ENCODE measurements at regions not wholly inside any gene's neighbourhood (a gene's known extent, or its start where the extent isn't known, plus 50 kb on each side); places are given as distances from the start of the nearest gene placed in this dataset.

GRCh38 chr10:2252096-2252495 is 514.8 kb upstream of the ADARB2 start:
- POLR2A ChIA-PET = no interaction called here
- CTCF ChIA-PET = no interaction called here

DNA sequence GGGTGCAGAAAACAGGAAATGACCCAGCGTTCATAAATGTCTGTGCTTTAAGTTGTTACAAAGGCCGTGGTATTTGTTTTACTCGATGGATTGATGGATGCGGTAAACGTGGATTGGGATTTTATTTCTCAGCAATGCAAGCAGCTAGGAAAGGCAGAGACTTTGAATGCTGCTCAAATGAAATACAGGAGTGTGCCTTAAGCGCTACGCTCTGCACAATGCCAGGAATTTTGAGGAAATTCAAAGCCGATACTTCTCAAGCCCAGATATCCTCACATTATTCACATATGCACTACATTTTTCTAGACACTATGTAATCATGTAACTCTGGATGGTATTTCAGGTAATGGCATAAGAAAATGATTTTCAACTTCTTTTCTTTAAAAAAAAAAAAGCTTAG is 514.3 kb upstream of the ADARB2 start:
- POLR2A ChIA-PET = no interaction called here

DNA sequence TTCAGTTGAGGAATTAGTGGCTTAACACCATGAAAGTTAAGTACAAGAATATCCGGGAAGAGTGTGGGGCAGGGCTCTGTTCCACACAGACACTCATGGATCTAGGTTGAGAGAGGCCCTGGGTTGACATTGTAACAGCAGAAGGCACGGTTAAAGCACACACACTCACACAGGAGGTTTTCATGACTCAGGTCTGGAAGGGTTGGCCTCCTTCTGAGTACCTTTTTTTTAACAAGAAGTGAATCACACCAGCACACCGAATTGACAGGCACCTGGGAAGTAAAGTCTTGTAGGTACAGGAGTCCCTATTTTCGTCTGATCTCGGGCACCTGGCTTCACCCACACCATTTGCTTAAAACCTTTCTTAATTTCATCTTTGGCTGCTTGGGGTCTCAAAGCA is 509.4 kb upstream of the ADARB2 start:
- ChIA-PET POLR2A (no interaction called here), CTCF (no interaction called here)

More for the DNA sequence above, 514.3 kb upstream of the ADARB2 start:
- CTCF ChIA-PET = no interaction called here

DNA sequence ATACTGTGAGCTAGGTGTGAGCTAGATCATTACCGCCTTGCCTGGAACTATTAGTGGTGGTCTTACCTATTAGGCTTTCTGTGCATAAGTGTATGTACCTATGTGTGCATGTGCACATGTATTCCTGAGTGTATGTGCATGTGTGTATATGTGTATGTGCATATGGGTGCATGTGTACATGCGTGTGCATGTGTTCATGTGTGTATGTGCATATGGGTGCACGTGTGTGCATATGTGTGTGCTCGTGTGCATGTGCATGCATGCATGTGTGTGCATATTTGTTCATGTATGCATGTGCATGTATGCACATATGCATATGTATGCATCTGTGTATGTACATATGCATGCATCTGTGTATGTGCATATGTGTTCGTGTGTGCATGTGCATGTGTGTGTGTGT is 508.3 kb upstream of the ADARB2 start:
- ChIA-PET POLR2A (no interaction called here), CTCF (no interaction called here)

- ChIA-PET CTCF (no interaction called here), POLR2A (no interaction called here)
These were observed 507.1 kb upstream of the ADARB2 start for GRCh38 chr10:2244471-2244870.

GRCh38 chr10:2236876-2237275 is 499.6 kb upstream of the ADARB2 start:
- POLR2A ChIA-PET = no interaction called here
- CTCF ChIA-PET = no interaction called here

GRCh38 chr10:2232479-2232878 is 495.2 kb upstream of the ADARB2 start:
- CTCF ChIA-PET = no interaction called here
- POLR2A ChIA-PET = no interaction called here

GRCh38 chr10:2230478-2230877 is 493.2 kb upstream of the ADARB2 start:
- POLR2A ChIA-PET = no interaction called here
- CTCF ChIA-PET = no interaction called here

DNA sequence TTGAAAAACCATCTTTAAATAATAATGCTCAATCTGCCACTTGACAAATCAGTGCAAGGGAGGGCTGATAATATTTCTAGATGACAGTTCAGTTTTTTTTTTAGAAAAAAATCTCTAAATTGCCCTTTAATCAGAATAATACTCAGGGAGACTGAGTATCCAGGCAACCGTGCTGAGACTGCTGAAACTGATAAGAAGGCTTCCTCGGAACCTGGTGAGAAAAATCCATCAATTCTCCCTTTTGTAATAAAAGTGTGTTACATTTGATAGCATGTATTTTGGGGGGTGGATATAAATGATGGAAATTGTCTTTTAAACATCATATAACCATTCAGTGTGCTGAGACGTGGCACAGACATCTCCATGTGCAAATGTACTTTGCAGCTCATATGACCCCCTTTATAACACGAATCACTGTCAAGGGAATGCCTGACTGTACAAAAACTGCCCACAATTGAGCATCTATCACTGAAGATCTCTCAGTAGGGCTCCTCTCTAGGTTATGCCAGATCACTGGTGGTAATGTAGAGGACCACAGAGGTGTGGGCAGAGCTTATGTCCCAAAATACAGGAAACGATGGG is 491.1 kb upstream of the ADARB2 start:
- ChIA-PET POLR2A (no interaction called here), CTCF (interaction anchor here (0.6 to 0.7 kb wide), 3 partner anchors 23 to 1192 kb away, joined by 3 to 4 read pairs (median 4); no protein-coding TSS in a partner anchor)

DNA sequence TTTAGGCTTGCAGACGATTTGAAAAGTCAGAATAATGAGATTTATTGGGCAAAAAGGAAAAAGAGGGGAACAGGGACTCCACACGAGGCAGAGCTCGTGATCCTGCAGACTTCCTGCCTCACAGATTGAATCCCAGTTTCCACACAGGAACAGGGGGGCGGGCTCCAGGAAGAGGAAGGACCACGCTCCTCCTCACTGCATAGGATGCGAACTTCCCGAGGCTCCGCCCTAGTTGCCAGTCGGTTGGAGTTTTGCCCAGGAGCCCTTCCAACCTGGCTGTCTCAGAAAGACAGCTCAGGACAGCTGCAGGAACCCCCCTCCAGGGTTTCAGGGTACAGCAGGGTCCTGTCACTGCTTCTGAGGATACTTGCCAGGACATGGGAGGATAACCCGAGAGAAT is 488.3 kb upstream of the ADARB2 start:
- CTCF ChIA-PET = no interaction called here

GRCh38 chr10:2223548-2224320 is 486.4 kb upstream of the ADARB2 start:
- CTCF ChIA-PET = no interaction called here
- POLR2A ChIA-PET = no interaction called here

More for the DNA sequence above, 488.3 kb upstream of the ADARB2 start:
- POLR2A ChIA-PET = no interaction called here

- ChIA-PET CTCF (no interaction called here), POLR2A (no interaction called here)
These were observed 485.3 kb upstream of the ADARB2 start for GRCh38 chr10:2222631-2223030.

DNA sequence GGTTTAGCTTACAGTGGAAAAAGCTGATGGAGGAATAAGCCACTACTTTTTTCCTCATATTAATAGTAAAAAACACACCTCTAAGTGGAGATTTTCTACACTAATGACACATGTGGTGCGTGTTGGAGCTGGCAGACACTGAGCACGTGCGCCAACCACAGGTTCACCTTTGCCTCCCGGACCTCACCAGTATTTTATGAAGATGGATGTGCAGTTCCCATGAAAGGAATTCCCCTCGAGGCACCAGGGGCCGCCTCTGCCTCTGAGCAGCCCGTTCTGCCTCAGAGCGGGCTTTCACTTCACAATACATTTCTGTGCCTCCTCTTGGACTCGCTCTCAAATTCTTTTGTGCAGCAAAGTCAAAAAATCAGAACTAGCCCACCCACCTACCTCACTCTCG is 477.5 kb upstream of the ADARB2 start:
- ChIA-PET CTCF (no interaction called here), POLR2A (no interaction called here)

- POLR2A ChIA-PET = no interaction called here
- CTCF ChIA-PET = no interaction called here
These were observed 476.8 kb upstream of the ADARB2 start for GRCh38 chr10:2214092-2214491.

DNA sequence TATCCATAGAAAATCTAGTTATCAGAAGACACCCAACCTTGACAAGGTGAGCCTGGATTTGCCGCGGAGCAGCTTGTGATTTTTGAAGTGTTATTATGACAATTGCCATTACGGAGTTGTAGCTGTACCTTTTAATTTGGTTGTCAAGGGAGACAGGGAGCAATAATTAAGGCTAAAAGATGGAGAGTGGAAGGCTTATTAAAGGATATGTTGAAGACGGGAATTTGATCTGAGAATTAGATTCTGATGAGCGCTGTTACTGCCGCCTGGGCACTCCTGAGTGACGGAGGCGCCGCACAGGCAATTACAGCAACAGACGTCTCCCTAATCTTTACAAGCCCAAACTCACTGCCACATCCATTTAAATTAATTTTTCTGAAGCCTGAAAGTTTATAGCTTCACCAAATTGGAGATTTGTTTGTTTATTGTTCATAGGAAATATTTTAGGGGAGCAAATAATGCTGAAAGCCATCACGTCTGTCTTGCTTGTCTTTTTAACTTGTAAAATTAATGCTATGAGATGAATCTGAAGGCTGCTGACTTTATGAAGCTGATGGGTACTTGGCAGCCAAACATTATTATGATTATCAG is 475.0 kb upstream of the ADARB2 start:
- ChIA-PET POLR2A (no interaction called here), CTCF (no interaction called here)

GRCh38 chr10:2210088-2210487 is 472.8 kb upstream of the ADARB2 start:
- ChIA-PET CTCF (interaction anchor here (1.2 kb wide), 1 partner anchor 11 kb away, joined by 3 read pairs; no protein-coding TSS in a partner anchor), POLR2A (no interaction called here)

GRCh38 chr10:2208106-2208505 is 470.8 kb upstream of the ADARB2 start:
- ChIA-PET POLR2A (no interaction called here), CTCF (no interaction called here)

GRCh38 chr10:2207246-2207922 is 470.1 kb upstream of the ADARB2 start:
- ChIA-PET CTCF (no interaction called here), POLR2A (no interaction called here)

DNA sequence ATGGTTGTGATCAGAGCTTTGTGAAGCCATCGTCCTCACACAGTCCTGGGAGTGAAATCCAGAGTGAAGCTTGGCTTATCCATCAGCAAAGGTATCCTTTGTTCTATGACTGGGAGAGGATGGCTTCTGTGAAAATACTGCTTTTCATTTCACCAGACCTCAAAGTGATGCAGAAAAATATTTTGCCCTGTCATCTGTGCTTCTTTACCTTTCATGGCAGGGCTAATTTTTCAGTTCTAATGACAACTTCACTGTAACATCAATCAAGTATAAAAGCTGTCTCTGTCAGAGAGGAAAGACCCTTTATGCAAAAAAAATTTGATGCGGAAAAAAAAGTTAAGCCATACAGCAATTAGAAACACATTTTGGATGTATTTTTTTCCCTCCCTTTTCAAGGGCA is 468.1 kb upstream of the ADARB2 start:
- POLR2A ChIA-PET = no interaction called here
- CTCF ChIA-PET = interaction anchor here (0.6 kb wide), 1 partner anchor 23 kb away, joined by 3 read pairs; no protein-coding TSS in a partner anchor

GRCh38 chr10:2202401-2202800 is 465.1 kb upstream of the ADARB2 start:
- CTCF ChIA-PET = no interaction called here
- POLR2A ChIA-PET = no interaction called here

- CTCF ChIA-PET = no interaction called here
- POLR2A ChIA-PET = no interaction called here
These were observed 464.3 kb upstream of the ADARB2 start for GRCh38 chr10:2201534-2202099.
